GM20431 (cell line): ENCODE measurements at regions not wholly inside any gene's neighbourhood (a gene's known extent, or its start where the extent isn't known, plus 50 kb on each side); places are given as distances from the start of the nearest gene placed in this dataset.

ENCODE experiments used
- in situ Hi-C: fragments of 300-500 bp; cut with MseI, MboI; formaldehyde crosslinking; loops from one replicate; pipeline ENCODE4 v1.15.0; 2020; ENCODE audit warnings: low sequenced_read_pairs; ENCODE audit not compliant: unreplicated experiment

DNA sequence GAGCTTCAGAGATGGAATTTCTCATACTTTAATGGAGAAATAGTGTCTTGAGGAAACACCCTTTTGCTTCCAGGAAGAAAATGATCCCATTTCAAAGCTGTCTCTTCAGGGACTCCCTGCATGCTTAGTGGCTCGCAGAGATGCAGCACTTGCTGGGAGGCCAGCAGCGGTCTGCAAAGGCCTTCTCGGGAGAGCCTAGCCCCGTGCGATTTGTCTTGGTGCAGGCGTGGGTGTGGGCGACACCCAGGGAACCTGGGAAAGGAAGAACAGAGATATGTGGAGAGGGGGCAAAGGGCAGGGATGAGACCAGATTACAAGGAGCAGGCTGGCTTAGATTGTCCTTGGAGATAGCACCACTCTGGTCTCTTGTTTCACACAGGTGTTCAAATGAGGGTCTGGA lies 352.3 kb upstream of the PODXL start:
- in situ Hi-C loops = no loop called here

DNA sequence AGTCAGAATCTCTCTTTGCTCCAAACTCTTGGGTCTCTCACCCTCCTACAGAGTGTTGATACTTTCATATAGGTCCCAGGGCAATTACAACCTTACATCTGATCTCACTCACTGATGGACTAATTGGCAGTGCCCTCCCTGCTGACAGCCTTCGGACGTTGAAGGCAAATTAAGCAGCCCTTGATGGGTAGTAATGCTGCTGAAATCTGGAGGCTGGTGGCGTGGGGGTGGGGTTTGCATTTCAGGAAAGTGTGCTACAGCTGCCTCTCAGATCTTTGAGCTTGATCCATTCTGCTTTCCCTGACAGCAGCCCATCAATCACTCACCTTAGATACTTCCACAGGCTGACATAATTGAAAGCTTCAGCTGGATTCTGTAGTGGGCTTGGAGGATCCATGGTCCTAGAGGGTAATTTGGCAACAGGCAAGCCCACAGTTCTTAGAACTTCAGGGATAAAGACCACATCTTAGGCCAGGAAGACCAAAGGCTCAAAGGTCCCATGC lies 349.1 kb upstream of the PODXL start:
- in situ Hi-C loops = no loop called here

DNA sequence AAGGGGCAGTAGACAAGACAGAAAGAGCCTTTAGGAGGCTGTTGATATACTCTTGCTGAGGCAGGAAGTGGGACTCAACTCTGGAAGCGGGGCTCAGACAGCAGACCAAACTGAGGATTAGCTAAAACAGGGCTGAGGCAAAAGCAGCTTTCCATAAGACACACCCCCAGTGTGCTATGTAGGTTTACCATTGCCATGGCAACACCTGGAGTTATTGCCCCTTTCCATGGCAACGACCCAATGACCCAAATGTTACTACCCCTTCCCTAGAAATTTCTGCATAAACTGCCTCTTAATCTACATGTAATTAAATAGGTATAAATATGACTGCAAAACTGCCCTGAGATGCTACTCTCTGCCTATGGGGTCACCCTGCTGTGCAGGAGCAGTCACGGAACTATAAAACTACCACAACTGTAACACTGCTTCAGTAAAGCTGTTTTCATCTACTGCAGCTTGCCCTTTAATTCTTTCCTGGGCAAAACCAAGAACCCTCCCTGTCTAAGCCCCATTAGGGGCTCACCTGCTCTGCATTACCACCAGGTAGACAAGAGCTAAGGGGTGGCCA lies 348.4 kb upstream of the PODXL start:
- in situ Hi-C loops = no loop called here

- in situ Hi-C loops = no loop called here
Measured at GRCh38 chr7:131903315-131903714, 346.9 kb upstream of the PODXL start.

GRCh38 chr7:131900785-131901287 lies 344.4 kb upstream of the PODXL start:
- in situ Hi-C loops = no loop called here

GRCh38 chr7:131899271-131900030 lies 343.0 kb upstream of the PODXL start:
- in situ Hi-C loops = no loop called here

- in situ Hi-C loops = no loop called here
Measured at GRCh38 chr7:131898418-131898817, 342.0 kb upstream of the PODXL start.

DNA sequence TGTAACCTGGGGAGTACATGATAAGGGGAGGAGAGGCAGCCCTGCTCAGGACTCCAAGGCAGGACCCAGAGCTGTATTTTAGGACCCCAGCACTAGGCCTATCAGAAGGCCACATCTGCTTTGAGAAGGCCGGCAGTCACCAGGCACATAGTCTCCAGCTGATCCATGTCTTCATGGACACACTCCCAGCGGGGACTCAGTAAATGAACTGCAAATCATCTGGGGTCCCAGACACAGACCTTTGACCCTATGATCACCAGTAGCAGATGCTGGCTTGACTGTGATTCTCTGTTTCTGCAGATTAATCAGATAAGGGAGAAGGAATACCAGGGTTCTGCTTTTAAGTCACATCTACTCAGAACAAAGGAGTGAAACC lies 341.4 kb upstream of the PODXL start:
- in situ Hi-C loops = no loop called here

DNA sequence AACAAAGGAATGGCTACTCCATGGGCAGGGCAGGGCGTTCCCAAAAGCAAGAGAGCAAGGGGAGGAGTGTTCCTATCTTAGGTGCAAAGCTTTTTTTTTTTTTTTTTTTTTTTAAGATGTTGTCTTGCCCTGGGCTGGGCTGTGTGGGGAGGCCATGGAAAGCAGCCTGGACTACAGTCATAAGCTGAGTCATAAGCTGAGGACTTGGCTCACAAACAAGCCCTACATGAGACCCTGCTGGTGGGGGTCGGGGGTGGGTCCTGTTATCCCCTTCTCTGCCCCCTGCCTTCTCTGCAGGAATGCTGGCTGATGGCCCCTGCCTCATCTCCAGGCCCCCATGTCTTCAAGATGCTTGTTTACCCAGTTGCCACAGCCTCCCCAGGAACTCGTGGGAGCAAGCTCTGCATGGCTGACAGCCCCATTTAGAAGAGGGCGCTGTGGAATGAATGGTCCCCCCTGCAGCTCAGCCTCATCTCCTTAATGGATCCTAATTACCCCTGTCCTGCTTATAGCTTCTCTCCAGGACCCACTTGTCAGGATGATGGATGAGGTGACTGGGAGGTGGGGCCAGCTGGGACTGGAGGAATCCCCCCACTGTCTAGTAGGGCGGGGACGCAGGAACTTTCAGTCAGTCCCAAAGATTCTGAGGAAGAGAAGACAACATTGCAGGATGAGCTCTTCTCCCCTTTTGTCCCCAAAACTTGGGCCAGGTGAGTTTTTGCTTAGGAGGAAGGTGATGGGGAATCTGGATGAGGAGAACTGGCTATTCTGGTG lies 340.8 kb upstream of the PODXL start:
- in situ Hi-C loops = no loop called here

- in situ Hi-C loops = no loop called here
Measured at GRCh38 chr7:131896165-131896863, 339.9 kb upstream of the PODXL start.

GRCh38 chr7:131895541-131896164 lies 339.2 kb upstream of the PODXL start:
- in situ Hi-C loops = no loop called here

DNA sequence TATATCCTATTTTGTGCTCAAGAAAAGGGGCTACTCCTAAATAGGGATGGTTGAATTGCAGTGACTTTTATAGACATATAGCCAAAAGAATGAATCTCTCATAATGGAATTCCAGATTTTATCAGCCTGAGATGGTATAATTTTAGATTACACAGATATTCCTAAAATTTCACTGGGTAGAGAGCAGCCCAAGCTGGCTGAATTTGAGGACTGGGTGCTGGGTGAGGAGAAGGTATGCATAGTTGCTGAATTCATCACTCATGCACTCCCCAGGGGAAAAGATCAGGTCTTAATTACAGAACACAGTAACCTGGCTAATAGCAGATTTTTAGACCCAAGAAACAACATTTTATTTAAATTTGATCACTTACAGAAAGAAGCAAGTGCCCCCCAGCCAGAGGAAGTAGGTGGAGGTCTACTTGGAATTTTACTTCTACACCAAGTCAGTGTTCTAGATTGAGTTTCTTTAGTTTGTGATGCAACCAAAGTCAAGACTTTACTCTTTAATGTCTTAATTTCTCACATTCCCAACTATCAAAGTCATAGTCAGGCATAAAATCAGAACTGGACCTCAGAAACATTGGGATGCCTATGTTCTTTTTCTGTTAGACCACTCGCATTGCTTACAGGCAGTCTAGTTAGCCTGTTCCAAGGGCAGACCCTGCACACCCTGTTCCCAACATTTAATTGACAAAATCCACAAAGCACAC lies 337.4 kb upstream of the PODXL start:
- in situ Hi-C loops = no loop called here

DNA sequence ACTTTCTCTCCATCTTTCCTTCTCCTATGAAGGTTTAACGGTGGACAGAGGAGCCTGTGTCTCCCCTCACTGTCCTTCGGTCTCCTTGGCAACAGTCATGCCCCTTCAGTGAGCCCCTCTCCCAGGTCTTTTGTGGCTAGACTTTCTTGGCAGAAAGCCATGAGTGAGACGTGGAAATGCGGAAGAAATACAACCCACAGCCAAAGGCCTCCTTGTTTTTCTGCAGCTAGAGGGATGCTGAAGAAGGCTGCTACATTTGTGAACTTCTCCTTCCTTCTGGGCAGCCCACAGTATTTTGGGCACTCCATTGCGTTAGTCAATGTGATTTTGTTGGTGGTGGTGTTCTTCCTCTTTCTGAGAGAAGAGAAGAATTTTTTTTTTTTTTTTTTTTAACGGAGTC lies 333.7 kb upstream of the PODXL start:
- in situ Hi-C loops = no loop called here

DNA sequence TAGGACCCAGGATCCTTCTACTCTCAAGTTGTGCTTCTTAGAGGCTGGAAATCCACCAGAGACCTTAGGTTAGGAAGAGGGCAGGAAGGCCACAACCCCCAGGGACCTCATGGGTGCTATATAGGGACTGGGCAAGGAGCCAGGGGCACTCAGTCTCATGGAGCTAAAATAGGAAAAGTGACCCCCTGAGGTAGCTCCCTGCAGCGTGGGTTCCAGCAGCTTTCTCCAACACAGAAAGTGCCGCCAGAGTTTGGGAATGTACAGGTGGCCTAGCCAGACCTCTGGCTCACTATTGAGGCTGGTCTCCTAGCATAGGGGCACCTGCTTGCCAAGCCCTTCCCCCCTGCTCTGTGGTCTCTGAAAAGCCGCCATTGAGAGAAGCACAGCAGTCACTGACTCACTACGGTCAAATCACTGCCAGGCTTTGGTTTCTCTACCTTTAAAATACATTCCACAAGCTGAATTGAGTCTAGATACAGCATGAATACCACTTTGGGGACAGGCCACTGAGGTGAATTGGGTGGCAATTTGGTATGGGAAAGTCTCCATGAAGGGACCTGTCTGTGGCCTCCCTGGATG lies 333.2 kb upstream of the PODXL start:
- in situ Hi-C loops = no loop called here

- in situ Hi-C loops = no loop called here
Measured at GRCh38 chr7:131883769-131884168, 327.3 kb upstream of the PODXL start.

GRCh38 chr7:131883196-131883595 lies 326.8 kb upstream of the PODXL start:
- in situ Hi-C loops = no loop called here

DNA sequence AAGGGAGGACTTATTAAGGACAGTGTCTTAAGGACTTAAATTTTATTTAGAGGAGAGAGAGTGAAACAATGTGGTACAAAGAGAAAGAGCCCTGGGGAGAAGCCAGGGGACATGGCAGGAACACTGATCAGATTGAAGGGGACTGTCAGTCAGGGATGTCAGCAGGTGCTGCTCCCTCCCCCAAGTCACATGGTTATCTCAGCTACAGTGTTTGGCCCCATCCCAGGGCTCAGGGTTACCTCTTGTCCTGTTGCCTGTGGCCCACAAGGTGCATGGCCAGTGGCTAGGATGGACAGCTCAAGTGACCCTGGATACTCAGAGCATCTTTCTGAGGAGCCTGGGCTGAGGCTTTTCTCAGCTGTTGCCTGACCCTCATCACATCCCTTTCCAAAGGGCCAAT lies 325.9 kb upstream of the PODXL start:
- in situ Hi-C loops = no loop called here

DNA sequence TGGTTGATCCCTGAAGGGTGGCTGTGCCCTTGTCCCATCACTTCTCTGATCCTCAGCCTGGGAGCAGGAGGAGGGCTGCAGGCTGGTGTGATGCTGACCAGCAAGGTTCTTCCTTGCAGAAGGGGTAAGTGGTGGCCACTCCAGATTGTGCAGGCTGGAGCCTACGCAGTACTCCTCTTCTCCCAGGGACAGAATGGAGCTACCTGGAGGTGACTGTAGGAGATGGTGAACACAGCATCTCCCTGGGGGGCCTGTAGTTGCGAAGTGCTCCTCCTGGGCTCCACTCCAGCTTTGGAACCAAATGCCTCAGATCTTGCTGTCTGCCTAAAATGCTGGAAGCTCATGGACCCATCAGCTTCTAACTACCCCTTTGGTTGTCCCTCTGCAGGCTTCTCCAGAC lies 323.6 kb upstream of the PODXL start:
- in situ Hi-C loops = no loop called here

DNA sequence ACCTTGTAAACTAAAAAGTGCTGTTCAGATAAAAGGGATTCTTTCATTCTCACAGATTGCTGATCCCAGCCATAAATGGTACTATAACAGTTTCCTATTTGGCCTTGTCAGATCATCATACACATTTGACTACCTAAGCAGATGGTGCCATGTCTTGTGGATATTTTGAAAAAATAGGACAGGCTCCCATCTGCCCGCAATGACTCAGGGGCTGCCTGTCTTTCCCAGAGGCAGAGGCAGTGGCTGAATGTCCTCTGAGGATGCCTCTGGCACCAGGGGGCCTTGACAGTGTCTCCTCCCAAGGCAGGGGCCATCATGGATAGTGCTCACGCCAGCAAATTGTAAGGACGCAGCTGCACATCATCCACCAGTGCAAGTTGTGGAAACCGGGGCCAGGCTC lies 323.0 kb upstream of the PODXL start:
- in situ Hi-C loops = no loop called here
